BLaER1 treated with 17β-estradiol and CSF1 and Interleukin-3, amounts not matched to agents 10 nM and 100 nM (cell line): ENCODE measurements at regions not wholly inside any gene's neighbourhood (a gene's known extent, or its start where the extent isn't known, plus 50 kb on each side); places are given as distances from the start of the nearest gene placed in this dataset.

Source experiments
- H3K27ac ChIP-seq, 11 experiments: shearing (Covaris generic); formaldehyde crosslinking; 2 replicates each; pipeline ENCODE4 v1.8.1; 2022
- H3K27me3 ChIP-seq, 11 experiments: shearing (Covaris generic); formaldehyde crosslinking; 2 replicates each; pipeline ENCODE4 v1.8.1; 2022
- H3K36me3 ChIP-seq, 11 experiments: shearing (Covaris generic); formaldehyde crosslinking; 2 replicates each; pipeline ENCODE4 v1.8.1; 2022
- H3K4me1 ChIP-seq, 10 experiments: shearing (Covaris generic); formaldehyde crosslinking; 2 replicates each; pipeline ENCODE4 v1.8.1; 2022
- H3K4me2 ChIP-seq, 11 experiments: shearing (Covaris generic); formaldehyde crosslinking; 2 replicates each; pipeline ENCODE4 v1.8.1; 2022
- H3K4me3 ChIP-seq, 10 experiments: shearing (Covaris generic); formaldehyde crosslinking; 2 replicates each; pipeline ENCODE4 v1.8.1; 2022
- H3K9ac ChIP-seq, 11 experiments: shearing (Covaris generic); formaldehyde crosslinking; 2 replicates each; pipeline ENCODE4 v1.8.1; 2022
- H3K9me3 ChIP-seq, 11 experiments: shearing (Covaris generic); formaldehyde crosslinking; replicated peaks in 1 of 11; 2 replicates each; pipeline ENCODE4 v1.8.1; 2022
- H4K20me1 ChIP-seq, 11 experiments: shearing (Covaris generic); formaldehyde crosslinking; 2 replicates each; pipeline ENCODE4 v1.8.1; 2022
- Cebpa-rat ChIP-seq, 11 experiments: shearing (Covaris generic); IDR thresholded peaks; 2 replicates each; pipeline ENCODE4 v1.8.1; 2022

- Histone ChIP-seq H3K36me3 (no peaks in the 10 kb centered on the region), H3K4me1 (no peaks in the 10 kb centered on the region), H3K9me3 (peaks cover 0 to 20% (median 9%) of the 10 kb centered on the region in 11 experiments; a peak in 14 of 22 replicates), H4K20me1 (no peaks in the 10 kb centered on the region), H3K9ac (no peak overlapping the region), H3K27ac (no peak overlapping the region), H3K4me3 (no peak overlapping the region), H3K4me2 (no peak overlapping the region), H3K27me3 (no peaks in the 10 kb centered on the region)
- TF ChIP-seq Cebpa-rat (IDR thresholded peaks at IDR 0.05), result no peak
Observed at GRCh38 chr20:52416953-52417352, 225.4 kb upstream of the ZFP64 start.

- Histone ChIP-seq H3K9ac (no peak overlapping the region), H4K20me1 (no peaks in the 10 kb centered on the region), H3K4me1 (peaks cover 0 to 41% (median 19%) of the 10 kb centered on the region in 10 experiments; a peak in 14 of 20 replicates), H3K4me3 (no peak overlapping the region), H3K27ac (peak overlapping the region in 2 of 11 experiments; percentile 75 to 80; a peak in 3 of 22 replicates), H3K9me3 (peaks cover 0 to 30% (median 11%) of the 10 kb centered on the region in 11 experiments; a peak in 15 of 22 replicates), H3K36me3 (peaks cover 0 to 3% (median 0%) of the 10 kb centered on the region in 11 experiments; a peak in 1 of 22 replicates), H3K27me3 (no peaks in the 10 kb centered on the region), H3K4me2 (peak overlapping the region in 1 of 11 experiments; percentile 70; a peak in 1 of 22 replicates)
- no peak for TF ChIP-seq Cebpa-rat (IDR thresholded peaks at IDR 0.05)
Observed at GRCh38 chr20:52411611-52412010, 220.0 kb upstream of the ZFP64 start.

GRCh38 chr20:52410731-52411234 lies 219.2 kb upstream of the ZFP64 start:
- Histone ChIP-seq H3K9me3 (peaks cover 0 to 34% (median 15%) of the 10 kb centered on the region in 11 experiments; a peak in 15 of 22 replicates), H3K9ac (peak overlapping the region in 2 of 11 experiments; percentile 47 to 50; a peak in 4 of 22 replicates), H3K4me2 (peak overlapping the region in 8 of 11 experiments; percentile 19 to 70 (median 60); a peak in 14 of 22 replicates), H3K27me3 (no peaks in the 10 kb centered on the region), H3K4me3 (no peak overlapping the region), H3K4me1 (peaks cover 0 to 49% (median 27%) of the 10 kb centered on the region in 10 experiments; a peak in 14 of 20 replicates), H3K36me3 (peaks cover 0 to 3% (median 0%) of the 10 kb centered on the region in 11 experiments; a peak in 1 of 22 replicates), H3K27ac (peak overlapping the region in 8 of 11 experiments; percentile 16 to 80 (median 60); a peak in 12 of 22 replicates), H4K20me1 (no peaks in the 10 kb centered on the region)
- no peak for TF ChIP-seq Cebpa-rat (IDR thresholded peaks at IDR 0.05)

- Histone ChIP-seq H3K27me3 (no peaks in the 10 kb centered on the region), H3K4me2 (peak overlapping the region in 8 of 11 experiments; percentile 19 to 70 (median 60); a peak in 14 of 22 replicates), H3K27ac (peak overlapping the region in 8 of 11 experiments; percentile 16 to 80 (median 60); a peak in 12 of 22 replicates), H3K4me1 (peaks cover 0 to 55% (median 32%) of the 10 kb centered on the region in 10 experiments; a peak in 15 of 20 replicates), H3K36me3 (peaks cover 0 to 3% (median 0%) of the 10 kb centered on the region in 11 experiments; a peak in 1 of 22 replicates), H3K9ac (peak overlapping the region in 3 of 11 experiments; percentile 24 to 50 (median 47); a peak in 6 of 22 replicates), H3K9me3 (peaks cover 0 to 34% (median 15%) of the 10 kb centered on the region in 11 experiments; a peak in 15 of 22 replicates), H4K20me1 (no peaks in the 10 kb centered on the region), H3K4me3 (no peak overlapping the region)
- peak in 6 of 11 experiments; percentile 52 to 70 (median 66); a peak in 10 of 22 replicates for TF ChIP-seq Cebpa-rat (IDR thresholded peaks at IDR 0.05)
Observed at GRCh38 chr20:52410182-52410647, 218.6 kb upstream of the ZFP64 start.

GRCh38 chr20:52405986-52406385 lies 214.4 kb upstream of the ZFP64 start:
- H3K4me2 ChIP-seq, result peak overlapping the region in 9 of 11 experiments; percentile 4 to 71 (median 40); a peak in 14 of 22 replicates
- peak overlapping the region in 10 of 11 experiments; percentile 7 to 80 (median 63); a peak in 16 of 22 replicates for H3K27ac ChIP-seq
- no peaks in the 10 kb centered on the region for H4K20me1 ChIP-seq
- no peak for TF ChIP-seq Cebpa-rat (IDR thresholded peaks at IDR 0.05)
- peaks cover 0 to 20% (median 10%) of the 10 kb centered on the region in 11 experiments; a peak in 10 of 22 replicates for H3K9me3 ChIP-seq
- H3K27me3 ChIP-seq, result no peaks in the 10 kb centered on the region
- H3K4me1 ChIP-seq, result peaks cover 0 to 62% (median 38%) of the 10 kb centered on the region in 10 experiments; a peak in 16 of 20 replicates
- no peak overlapping the region for H3K4me3 ChIP-seq
- peaks cover 0 to 3% (median 0%) of the 10 kb centered on the region in 11 experiments; a peak in 1 of 22 replicates for H3K36me3 ChIP-seq
- H3K9ac ChIP-seq, result peak overlapping the region in 1 of 11 experiments; percentile 53; a peak in 2 of 22 replicates

GRCh38 chr20:52405417-52405816 lies 213.8 kb upstream of the ZFP64 start:
- Histone ChIP-seq H3K9me3 (peaks cover 0 to 20% (median 10%) of the 10 kb centered on the region in 11 experiments; a peak in 10 of 22 replicates), H3K4me3 (no peak overlapping the region), H4K20me1 (no peaks in the 10 kb centered on the region), H3K36me3 (peaks cover 0 to 3% (median 0%) of the 10 kb centered on the region in 11 experiments; a peak in 1 of 22 replicates), H3K4me2 (peak overlapping the region in 9 of 11 experiments; percentile 13 to 71 (median 42); a peak in 14 of 22 replicates), H3K27me3 (no peaks in the 10 kb centered on the region), H3K27ac (peak overlapping the region in 9 of 11 experiments; percentile 42 to 80 (median 64); a peak in 17 of 22 replicates), H3K9ac (peak overlapping the region in 1 of 11 experiments; percentile 53; a peak in 2 of 22 replicates), H3K4me1 (peaks cover 0 to 57% (median 32%) of the 10 kb centered on the region in 10 experiments; a peak in 16 of 20 replicates)
- TF ChIP-seq Cebpa-rat (IDR thresholded peaks at IDR 0.05), result peak in 3 of 11 experiments; percentile 22 to 79 (median 56); a peak in 5 of 22 replicates

GRCh38 chr20:52404671-52405070 lies 213.1 kb upstream of the ZFP64 start:
- no peaks in the 10 kb centered on the region for H4K20me1 ChIP-seq
- peak overlapping the region in 8 of 11 experiments; percentile 13 to 71 (median 42); a peak in 13 of 22 replicates for H3K4me2 ChIP-seq
- H3K9ac ChIP-seq, result peak overlapping the region in 1 of 11 experiments; percentile 22; a peak in 2 of 22 replicates
- H3K4me1 ChIP-seq, result peaks cover 0 to 49% (median 24%) of the 10 kb centered on the region in 10 experiments; a peak in 16 of 20 replicates
- no peaks in the 10 kb centered on the region for H3K27me3 ChIP-seq
- TF ChIP-seq Cebpa-rat (IDR thresholded peaks at IDR 0.05), result no peak
- no peak overlapping the region for H3K4me3 ChIP-seq
- peak overlapping the region in 9 of 11 experiments; percentile 42 to 80 (median 64); a peak in 17 of 22 replicates for H3K27ac ChIP-seq
- H3K9me3 ChIP-seq, result peaks cover 0 to 20% (median 10%) of the 10 kb centered on the region in 11 experiments; a peak in 10 of 22 replicates
- H3K36me3 ChIP-seq, result peaks cover 0 to 3% (median 0%) of the 10 kb centered on the region in 11 experiments; a peak in 1 of 22 replicates

- Histone ChIP-seq H3K4me2 (no peak overlapping the region), H3K27me3 (no peaks in the 10 kb centered on the region), H3K36me3 (peaks cover 0 to 3% (median 0%) of the 10 kb centered on the region in 11 experiments; a peak in 1 of 22 replicates), H4K20me1 (no peaks in the 10 kb centered on the region), H3K9ac (no peak overlapping the region), H3K9me3 (peaks cover 0 to 20% (median 10%) of the 10 kb centered on the region in 11 experiments; a peak in 10 of 22 replicates), H3K4me1 (peaks cover 0 to 39% (median 24%) of the 10 kb centered on the region in 10 experiments; a peak in 16 of 20 replicates), H3K4me3 (no peak overlapping the region), H3K27ac (no peak overlapping the region)
- TF ChIP-seq Cebpa-rat (IDR thresholded peaks at IDR 0.05), result no peak
Observed at GRCh38 chr20:52402950-52403349, 211.4 kb upstream of the ZFP64 start.
